ENCODE measurements at regions not wholly inside any gene's neighbourhood (a gene's known extent, or its start where the extent isn't known, plus 50 kb on each side); places are given as distances from the start of the nearest gene placed in this dataset.

DNA sequence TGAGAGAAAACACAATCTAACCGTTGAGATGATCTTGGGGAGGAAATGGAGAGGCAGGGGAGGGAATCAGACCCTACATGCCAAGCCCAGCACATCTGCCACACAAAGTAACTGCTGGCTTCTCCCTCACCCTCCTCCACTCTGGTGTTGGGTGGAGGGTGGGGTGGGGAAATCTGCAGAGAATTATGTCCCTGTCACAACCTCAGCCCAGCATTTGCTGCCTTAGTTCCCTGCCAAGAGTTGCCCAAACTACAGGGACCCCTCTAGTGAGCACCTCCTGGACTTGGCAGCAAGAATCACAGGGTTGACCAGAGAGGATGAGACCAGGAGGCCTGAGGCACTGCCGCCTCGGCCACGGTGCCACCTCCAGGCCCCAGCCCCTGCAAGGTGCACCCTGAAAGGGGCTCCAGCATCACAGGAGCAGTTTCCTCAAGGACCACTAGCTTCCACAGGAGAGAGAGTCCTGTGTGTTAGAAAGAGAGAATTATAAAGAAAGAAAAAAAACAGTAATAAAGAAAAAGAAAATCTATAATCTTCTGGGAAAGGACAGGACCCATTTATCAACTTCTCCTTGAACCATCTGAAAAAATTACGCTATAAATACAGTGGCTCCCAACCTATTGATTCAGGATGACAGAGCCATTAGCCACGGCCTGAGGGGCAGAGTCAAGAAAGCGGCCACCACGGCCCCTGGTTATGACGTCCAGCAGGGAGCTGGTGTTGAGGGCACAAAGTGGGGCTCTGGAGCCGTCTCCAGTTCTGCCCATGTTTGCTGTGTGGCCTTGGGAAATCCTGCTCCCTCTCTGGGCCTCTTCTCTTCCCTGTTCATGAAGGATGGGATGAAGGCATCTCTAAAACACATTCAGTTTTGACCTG, 451.7 kb downstream of the MATN1 start:
- DNase-seq, result no peak
- H3K9me3 Mint-ChIP-seq, result no peaks in the 10 kb centered on the region
- no peak overlapping the region for H3K4me3 Mint-ChIP-seq
- H3K36me3 Mint-ChIP-seq (ENCODE audit: insufficient read depth), result no peaks in the 10 kb centered on the region
- peaks cover 2% of the 10 kb centered on the region for H3K27me3 Mint-ChIP-seq (ENCODE audit: low read depth)
- H3K4me1 Mint-ChIP-seq (ENCODE audit: low read depth), result no peaks in the 10 kb centered on the region
- ATAC-seq, result no peak

DNA sequence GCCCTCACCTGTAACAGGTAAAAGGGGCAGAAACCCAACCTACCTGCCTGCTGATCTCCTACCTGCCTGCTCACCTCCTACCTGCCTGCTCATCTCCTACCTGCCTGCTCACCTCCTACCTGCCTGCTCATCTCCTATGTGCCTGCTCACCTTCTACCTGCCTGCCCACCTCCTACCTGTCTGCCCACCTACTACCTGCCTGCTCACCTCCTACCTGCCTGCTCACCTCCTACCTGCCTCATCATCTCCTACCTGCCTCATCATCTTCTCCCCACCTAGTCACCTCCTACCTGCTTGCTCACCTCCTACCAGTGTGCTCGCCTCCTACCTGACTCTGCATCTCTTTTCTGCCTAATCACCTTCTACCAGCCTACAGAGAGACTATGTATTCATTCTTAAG, 452.9 kb downstream of the MATN1 start:
- Mint-ChIP-seq H3K27me3 (ENCODE audit: low read depth) (peaks cover under 1% of the 10 kb centered on the region), H3K36me3 (ENCODE audit: insufficient read depth) (no peaks in the 10 kb centered on the region), H3K4me1 (ENCODE audit: low read depth) (no peaks in the 10 kb centered on the region), H3K9me3 (no peaks in the 10 kb centered on the region), H3K4me3 (no peak overlapping the region)
- DNase-seq (no peak), ATAC-seq (no peak)

DNA sequence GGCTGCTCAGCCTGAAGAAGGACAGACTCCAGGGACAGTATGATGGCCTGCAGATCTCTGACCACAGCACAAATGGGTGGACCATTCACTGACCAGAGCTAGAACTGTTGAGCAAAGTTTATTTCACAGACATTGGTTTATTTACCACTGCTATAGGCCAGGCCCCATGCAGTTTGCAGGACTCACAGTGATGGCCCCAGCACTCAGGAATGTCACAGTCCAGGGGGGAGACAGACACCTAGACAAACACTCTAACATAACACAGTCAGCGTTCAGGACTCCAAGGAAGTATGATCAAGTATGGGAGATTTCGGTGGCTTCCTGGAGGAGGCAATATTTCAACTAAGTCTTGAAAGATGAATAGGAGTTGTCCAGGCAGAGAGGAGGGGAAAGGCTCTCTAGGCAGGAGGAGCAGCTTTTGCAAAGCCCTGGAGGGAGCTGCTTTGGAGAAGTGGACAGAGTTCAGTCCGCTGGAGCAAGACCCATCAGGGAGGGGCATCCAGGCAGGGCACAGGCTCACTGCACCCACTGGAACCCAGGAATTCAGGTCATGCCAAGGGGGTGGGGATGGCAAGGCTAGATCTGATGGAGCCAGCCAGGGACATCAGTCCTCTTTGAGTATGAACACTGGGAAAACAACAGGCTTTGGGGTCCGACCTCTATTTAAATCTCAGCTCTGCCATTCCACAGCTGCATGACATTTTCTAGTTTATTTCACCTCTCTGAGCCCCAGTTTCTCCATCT, 454.3 kb downstream of the MATN1 start:
- DNase-seq (no peak), ATAC-seq (no peak)
- H3K27me3 Mint-ChIP-seq (ENCODE audit: low read depth), result no peaks in the 10 kb centered on the region
- no peaks in the 10 kb centered on the region for H3K4me1 Mint-ChIP-seq (ENCODE audit: low read depth)
- no peak overlapping the region for H3K4me3 Mint-ChIP-seq
- no peaks in the 10 kb centered on the region for H3K36me3 Mint-ChIP-seq (ENCODE audit: insufficient read depth)
- H3K9me3 Mint-ChIP-seq, result no peaks in the 10 kb centered on the region

DNA sequence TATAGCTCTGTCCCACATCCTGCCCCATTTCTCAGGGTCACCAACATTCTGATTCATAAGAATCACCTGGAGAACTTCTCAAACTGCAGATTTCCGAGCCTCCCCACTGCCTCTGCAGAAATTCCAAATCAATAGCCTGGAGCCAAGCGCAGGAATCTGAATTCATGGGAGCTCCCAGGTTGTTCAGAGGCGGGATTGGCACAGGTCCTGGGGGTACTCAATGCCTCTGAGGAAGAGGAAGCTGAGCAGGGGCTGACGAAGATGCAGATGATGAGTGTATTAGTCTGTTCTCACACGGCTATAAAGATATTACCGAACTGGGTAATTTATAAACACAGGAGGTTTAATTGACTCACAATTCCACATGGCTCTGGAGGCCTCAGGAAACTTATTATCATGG, 455.5 kb downstream of the MATN1 start:
- ATAC-seq, result no peak

DNA sequence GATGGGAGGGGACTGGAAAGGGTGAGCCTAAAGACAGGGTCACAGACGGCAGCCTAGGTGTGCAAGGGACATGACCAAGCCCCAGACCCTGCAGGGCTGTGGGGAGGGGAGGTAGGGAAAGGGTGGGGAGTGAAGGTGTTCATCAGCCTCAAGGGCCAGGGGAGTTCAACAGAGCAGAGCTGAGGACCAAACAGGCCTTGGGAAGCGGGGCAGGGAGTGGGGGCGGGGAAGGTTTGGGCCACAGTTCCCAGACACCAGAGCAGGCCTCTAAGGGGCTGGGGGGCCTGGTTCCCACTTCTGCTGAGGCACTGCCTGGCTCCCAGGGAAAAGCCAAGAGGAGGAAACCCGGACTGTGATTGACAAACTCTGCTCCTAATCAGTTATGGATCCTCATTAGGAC, 456.3 kb downstream of the MATN1 start:
- H3K9me3 Mint-ChIP-seq, result no peaks in the 10 kb centered on the region
- no peaks in the 10 kb centered on the region for H3K27me3 Mint-ChIP-seq (ENCODE audit: low read depth)
- H3K4me3 Mint-ChIP-seq, result no peak overlapping the region
- H3K4me1 Mint-ChIP-seq (ENCODE audit: low read depth), result no peaks in the 10 kb centered on the region
- no peaks in the 10 kb centered on the region for H3K36me3 Mint-ChIP-seq (ENCODE audit: insufficient read depth)
- DNase-seq, result no peak
- ATAC-seq, result no peak

More for the DNA sequence above, 455.5 kb downstream of the MATN1 start:
- no peaks in the 10 kb centered on the region for H3K9me3 Mint-ChIP-seq
- no peaks in the 10 kb centered on the region for H3K4me1 Mint-ChIP-seq (ENCODE audit: low read depth)
- H3K4me3 Mint-ChIP-seq, result no peak overlapping the region
- no peaks in the 10 kb centered on the region for H3K36me3 Mint-ChIP-seq (ENCODE audit: insufficient read depth)
- DNase-seq, result no peak
- H3K27me3 Mint-ChIP-seq (ENCODE audit: low read depth), result no peaks in the 10 kb centered on the region

DNA sequence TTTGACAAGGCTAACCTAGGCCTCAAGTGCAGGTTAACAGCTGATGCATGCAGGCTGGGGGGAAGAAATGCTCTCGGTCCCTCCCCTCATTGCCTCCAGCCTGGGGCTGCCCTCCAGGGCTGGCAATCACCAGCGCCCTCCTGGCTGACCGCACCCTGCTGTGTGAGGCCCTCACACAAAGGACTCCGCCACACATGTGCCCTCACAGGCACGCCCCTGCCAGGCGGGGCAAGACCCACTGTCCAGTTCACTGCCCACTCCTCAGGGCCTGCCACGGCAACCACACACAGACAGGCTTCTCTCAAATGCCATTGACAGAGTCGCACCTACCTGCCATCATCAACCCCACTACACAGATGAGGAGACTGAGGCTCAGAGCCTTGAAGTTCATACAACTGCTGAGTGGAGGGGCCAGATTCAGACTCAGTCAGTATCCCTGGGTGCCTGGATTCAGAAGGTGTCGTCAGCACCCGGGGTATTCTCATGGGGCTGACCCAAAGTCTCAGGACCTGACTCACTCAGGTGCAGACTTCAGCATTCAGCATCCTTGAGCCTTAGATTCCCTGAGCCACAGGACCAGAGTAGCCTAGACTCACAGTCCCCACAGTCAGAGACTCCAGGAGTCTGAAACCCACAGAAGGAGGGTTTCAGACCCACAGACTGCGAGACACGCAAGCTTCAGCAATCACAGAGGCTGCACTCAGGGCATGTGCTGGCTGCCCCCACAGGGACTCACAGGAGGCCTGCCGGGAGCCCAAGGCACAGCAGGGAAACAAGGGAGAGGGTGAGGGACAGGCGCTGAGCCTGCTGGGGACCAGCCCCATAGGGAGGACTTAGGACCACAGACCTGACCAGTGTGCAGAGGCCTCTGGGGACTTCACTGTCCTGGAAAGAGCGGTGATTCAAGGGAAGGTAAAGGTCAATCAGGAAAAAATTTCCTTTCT, 458.0 kb downstream of the MATN1 start:
- H3K27me3 Mint-ChIP-seq (ENCODE audit: low read depth), result peaks cover 1% of the 10 kb centered on the region

DNA sequence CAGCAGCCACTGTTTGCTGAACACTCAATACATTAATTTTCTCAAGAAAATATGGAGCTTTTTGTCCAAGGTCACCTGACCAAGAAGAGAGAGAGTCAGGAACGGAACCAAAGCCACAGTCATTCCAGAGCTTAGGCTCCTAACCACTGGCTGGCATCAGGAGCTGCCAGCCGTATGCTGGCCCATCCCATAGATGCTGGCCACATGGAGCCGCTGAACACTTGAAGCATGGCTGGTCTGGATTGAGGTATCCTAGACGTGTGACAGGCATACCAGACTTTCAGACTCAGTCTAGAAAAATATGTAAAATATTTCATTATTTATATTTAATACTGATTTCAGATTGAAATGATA, 458.7 kb downstream of the MATN1 start:
- no peak for DNase-seq
- H3K4me3 Mint-ChIP-seq, result no peak overlapping the region
- H3K36me3 Mint-ChIP-seq (ENCODE audit: insufficient read depth), result no peaks in the 10 kb centered on the region
- H3K4me1 Mint-ChIP-seq (ENCODE audit: low read depth), result no peaks in the 10 kb centered on the region
- ATAC-seq, result no peak
- peaks cover 1% of the 10 kb centered on the region for H3K27me3 Mint-ChIP-seq (ENCODE audit: low read depth)
- peaks cover 4% of the 10 kb centered on the region for H3K9me3 Mint-ChIP-seq

More for the DNA sequence above, 458.0 kb downstream of the MATN1 start:
- H3K9me3 Mint-ChIP-seq, result peaks cover 4% of the 10 kb centered on the region
- H3K4me3 Mint-ChIP-seq, result no peak overlapping the region
- DNase-seq, result no peak
- H3K4me1 Mint-ChIP-seq (ENCODE audit: low read depth), result no peaks in the 10 kb centered on the region
- no peak for ATAC-seq
- H3K36me3 Mint-ChIP-seq (ENCODE audit: insufficient read depth), result no peaks in the 10 kb centered on the region

DNA sequence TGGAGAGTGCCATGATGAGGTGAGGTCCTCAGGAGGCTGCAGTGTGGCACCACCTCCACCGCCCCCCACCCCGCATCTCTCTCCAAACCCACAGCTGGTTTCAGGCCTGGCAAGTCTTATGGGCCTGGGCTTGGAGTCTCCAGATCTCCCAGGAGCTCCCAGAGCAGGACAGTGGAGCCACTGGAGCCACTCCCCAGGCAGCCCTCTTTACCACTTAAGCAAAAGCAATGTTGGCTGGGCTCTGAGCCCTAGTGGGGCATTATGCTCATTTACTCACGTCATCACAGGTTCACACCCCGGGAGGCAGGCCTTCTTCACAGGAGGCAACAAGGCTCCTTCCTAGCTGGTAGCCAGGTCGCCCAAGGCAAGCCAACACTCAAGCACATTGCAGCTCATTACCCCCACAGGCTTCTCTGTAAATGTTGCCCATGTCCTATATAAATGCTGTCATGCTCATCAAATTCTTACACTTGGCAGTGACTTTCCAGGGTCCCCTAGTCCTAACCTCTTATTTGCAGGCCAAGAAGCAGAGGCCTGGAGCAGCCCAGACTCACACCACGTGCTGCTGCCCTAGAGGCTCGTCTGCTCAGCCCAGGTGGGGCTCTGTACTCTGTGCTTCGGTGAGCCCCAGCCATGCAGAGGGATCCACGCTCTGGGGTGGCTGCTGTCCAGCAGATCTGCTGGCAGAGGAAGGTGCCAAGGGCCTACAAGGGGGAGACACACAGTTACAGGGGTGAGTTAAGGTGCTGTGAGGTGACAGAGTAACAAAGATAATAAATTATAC, 459.3 kb downstream of the MATN1 start:
- DNase-seq (no peak), ATAC-seq (no peak)
- Mint-ChIP-seq H3K36me3 (ENCODE audit: insufficient read depth) (no peaks in the 10 kb centered on the region), H3K27me3 (ENCODE audit: low read depth) (peaks cover 1% of the 10 kb centered on the region), H3K4me3 (no peak overlapping the region), H3K9me3 (peaks cover 4% of the 10 kb centered on the region), H3K4me1 (ENCODE audit: low read depth) (no peaks in the 10 kb centered on the region)

DNA sequence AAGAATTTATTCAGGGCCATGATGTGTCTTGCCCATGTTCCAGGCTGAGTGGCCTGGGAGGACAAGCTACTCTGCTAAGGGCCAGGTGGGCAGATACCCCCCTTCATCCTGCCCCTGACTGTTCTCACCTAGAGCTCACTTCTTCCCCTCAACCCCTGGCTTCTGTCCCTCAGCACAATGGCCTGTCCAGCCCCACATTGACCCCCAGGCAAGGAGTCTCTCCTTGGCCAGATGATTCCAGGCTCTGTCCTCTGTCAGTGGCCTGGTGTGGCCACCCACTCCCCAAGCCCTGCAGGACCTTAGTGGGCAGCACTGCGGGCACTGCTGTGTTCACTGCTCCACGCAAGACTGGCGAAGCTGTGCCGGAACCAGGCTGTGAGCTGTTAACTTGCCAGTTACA, 460.0 kb downstream of the MATN1 start:
- Mint-ChIP-seq H3K36me3 (ENCODE audit: insufficient read depth) (no peaks in the 10 kb centered on the region), H3K4me1 (ENCODE audit: low read depth) (no peaks in the 10 kb centered on the region), H3K27me3 (ENCODE audit: low read depth) (peaks cover 6% of the 10 kb centered on the region), H3K4me3 (no peak overlapping the region), H3K9me3 (peaks cover 4% of the 10 kb centered on the region)
- ATAC-seq (no peak), DNase-seq (no peak)

DNA sequence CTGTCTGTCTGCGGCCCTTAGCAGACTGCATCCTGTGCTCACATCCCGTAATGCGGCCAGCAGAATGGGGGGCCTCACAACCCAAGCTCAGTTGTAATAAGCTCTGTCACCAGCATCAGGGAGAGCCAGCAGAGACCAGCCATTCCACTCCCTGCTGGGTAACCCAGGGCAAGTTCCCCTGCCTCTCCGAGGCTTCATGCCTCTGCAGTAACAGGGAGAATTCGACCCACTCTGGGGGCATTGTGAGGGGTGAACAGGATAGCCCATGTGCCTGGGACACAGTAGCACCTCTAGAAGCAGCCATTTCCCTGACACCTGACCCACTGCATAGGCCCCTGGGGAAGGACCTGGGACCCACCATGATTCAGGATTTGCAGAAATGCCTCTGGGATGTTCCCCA, 461.2 kb downstream of the MATN1 start:
- H3K27me3 Mint-ChIP-seq (ENCODE audit: low read depth), result peaks cover 10% of the 10 kb centered on the region
- ATAC-seq, result no peak
- no peaks in the 10 kb centered on the region for H3K4me1 Mint-ChIP-seq (ENCODE audit: low read depth)

DNA sequence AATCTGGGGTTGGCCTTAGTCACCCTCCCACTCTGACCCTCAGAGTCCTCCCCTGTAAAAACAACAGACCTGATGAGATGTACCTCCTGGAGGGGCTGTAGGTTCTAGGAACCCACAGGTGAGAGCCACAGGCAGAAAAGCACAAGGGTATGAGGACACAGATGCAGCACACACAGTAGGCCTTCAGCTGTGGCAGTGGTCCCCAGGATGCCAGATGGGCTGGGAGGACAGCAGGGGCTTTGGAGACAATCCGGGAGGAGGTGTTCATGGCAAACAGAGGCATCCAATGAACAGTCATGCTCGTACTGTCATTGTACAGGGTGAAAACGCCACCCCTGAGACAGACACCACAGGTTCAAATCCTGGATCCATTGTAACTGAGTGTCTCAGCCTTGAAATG, 463.1 kb downstream of the MATN1 start:
- no peak overlapping the region for H3K4me3 Mint-ChIP-seq
- ATAC-seq (no peak), DNase-seq (no peak)
- H3K9me3 Mint-ChIP-seq, result peaks cover 4% of the 10 kb centered on the region
- peaks cover 10% of the 10 kb centered on the region for H3K27me3 Mint-ChIP-seq (ENCODE audit: low read depth)
- H3K36me3 Mint-ChIP-seq (ENCODE audit: insufficient read depth), result no peaks in the 10 kb centered on the region
- no peaks in the 10 kb centered on the region for H3K4me1 Mint-ChIP-seq (ENCODE audit: low read depth)

More for the DNA sequence above, 461.2 kb downstream of the MATN1 start:
- no peak for DNase-seq
- Mint-ChIP-seq H3K9me3 (peaks cover 4% of the 10 kb centered on the region), H3K4me3 (no peak overlapping the region), H3K36me3 (ENCODE audit: insufficient read depth) (no peaks in the 10 kb centered on the region)

DNA sequence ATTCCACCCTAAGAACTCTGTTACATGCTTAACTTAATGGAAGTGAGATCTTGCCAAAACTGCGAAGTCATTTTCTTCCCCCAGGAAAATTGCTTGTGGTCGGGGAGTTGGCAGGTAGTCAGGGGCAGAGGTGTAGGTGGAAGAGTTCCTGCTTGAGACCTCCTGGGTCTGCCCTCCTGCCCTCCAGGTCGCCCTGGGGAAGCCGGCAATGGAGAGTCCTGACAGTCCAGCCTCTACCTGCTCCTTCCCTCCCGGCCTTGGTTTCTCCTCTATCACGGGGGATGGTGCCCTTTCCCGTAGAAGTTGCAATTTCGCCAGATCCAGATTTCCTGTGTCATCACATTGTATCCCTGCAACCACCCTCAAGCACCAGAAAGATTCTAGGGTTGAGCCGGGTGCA, 463.8 kb downstream of the MATN1 start:
- H3K27me3 Mint-ChIP-seq (ENCODE audit: low read depth), result peaks cover 10% of the 10 kb centered on the region
- ATAC-seq, result no peak
- no peak overlapping the region for H3K4me3 Mint-ChIP-seq
- H3K9me3 Mint-ChIP-seq, result peaks cover 4% of the 10 kb centered on the region
- DNase-seq, result no peak
- no peaks in the 10 kb centered on the region for H3K4me1 Mint-ChIP-seq (ENCODE audit: low read depth)
- no peaks in the 10 kb centered on the region for H3K36me3 Mint-ChIP-seq (ENCODE audit: insufficient read depth)

DNA sequence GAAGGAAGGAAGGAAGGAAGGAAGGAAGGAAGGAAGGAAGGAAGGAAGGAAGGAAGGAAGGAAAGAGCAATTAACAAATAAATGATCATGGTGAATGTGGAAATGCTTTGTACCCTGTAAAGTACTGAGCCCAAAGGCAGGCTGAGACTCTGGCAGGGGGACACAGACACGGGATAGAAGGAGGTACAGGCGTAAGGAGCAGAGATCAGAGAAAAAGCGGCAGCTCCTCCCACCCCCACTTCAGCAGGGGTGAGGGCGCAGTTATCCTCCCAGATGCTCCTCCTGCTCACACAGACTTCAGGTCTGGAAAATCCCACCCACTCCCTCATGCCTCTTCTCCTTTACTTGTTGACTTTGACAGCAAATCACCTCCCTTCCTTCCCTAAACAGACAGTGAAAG, 464.5 kb downstream of the MATN1 start:
- Mint-ChIP-seq H3K27me3 (ENCODE audit: low read depth) (peaks cover 10% of the 10 kb centered on the region), H3K4me1 (ENCODE audit: low read depth) (no peaks in the 10 kb centered on the region), H3K4me3 (no peak overlapping the region), H3K36me3 (ENCODE audit: insufficient read depth) (no peaks in the 10 kb centered on the region), H3K9me3 (peaks cover 4% of the 10 kb centered on the region)
- DNase-seq (no peak), ATAC-seq (no peak)

DNA sequence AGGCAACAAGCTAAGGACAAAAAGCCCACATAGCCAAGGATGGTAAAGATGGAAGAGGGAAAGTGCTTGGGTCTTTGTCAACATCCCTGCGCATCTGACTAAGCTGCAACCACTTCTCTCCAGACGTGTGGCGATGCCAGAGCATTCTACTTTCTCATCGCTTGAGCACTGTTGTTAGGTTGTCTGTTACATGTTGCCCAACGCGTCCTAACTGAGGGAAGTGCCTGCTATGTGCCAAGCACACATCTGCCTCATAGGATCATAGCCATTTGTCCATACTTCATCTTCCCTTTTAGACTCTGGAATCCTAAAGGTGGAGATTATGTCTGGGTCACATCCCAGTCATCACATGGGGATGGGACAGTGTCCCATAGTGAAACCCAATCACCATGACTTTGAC, 464.9 kb downstream of the MATN1 start:
- DNase-seq, result no peak

More for the DNA sequence above, 464.9 kb downstream of the MATN1 start:
- H3K27me3 Mint-ChIP-seq (ENCODE audit: low read depth), result peaks cover 10% of the 10 kb centered on the region
- H3K36me3 Mint-ChIP-seq (ENCODE audit: insufficient read depth), result no peaks in the 10 kb centered on the region
- no peak for ATAC-seq
- no peaks in the 10 kb centered on the region for H3K4me1 Mint-ChIP-seq (ENCODE audit: low read depth)
- no peak overlapping the region for H3K4me3 Mint-ChIP-seq
- peaks cover 4% of the 10 kb centered on the region for H3K9me3 Mint-ChIP-seq

Data from activated T-cell treated with anti-CD3 and anti-CD28 coated beads, Interleukin-2, amount 50 U/mL, for 4 hours (primary cell).